HCT116 (cell line): ENCODE measurements at regions not wholly inside any gene's neighbourhood (a gene's known extent, or its start where the extent isn't known, plus 50 kb on each side); places are given as distances from the start of the nearest gene placed in this dataset.

Experiments
- ATAC-seq: fragments of 200-7000 bp; cut with Tn5 transposase; 2 replicates; pipeline ENCODE4 v1.9.1; 2020; ENCODE audit warnings: mild to moderate bottlenecking, moderate library complexity
- BruUV-seq: library from RNA; stranded (reverse); fragments of 400-500 nt; replicated peaks from 2 replicates; lab custom pipeline; 2021; lab: Mats Ljungman, UMichigan
- CTCF ChIA-PET: fragments of 300-600 bp; sonication (Branson Sonifier 250); formaldehyde crosslinking; loops from one replicate; lab custom pipeline; 2021; ENCODE audit warnings: antibody characterized with exemption; lab: Charles Lee
- POLR2A ChIA-PET: fragments of 300-600, 350-600 bp; sonication (Branson Sonifier 250); formaldehyde crosslinking; loops from one replicate; lab custom pipeline; 2021; ENCODE audit warnings: antibody characterized with exemption; lab: Charles Lee
- RAD21 ChIA-PET, 2 experiments: fragments of 300-600 bp; sonication (Branson Sonifier 250); formaldehyde crosslinking; loops; one replicate each; lab custom pipeline; 2023; ENCODE audit warnings: low total read pairs in 2 of 2; ENCODE audit not compliant: uncharacterized antibody in 2 of 2, unreplicated experiment in 2 of 2, low non-redundant PET in 1 of 2; lab: Charles Lee
- DNase-seq: peaks from one replicate; pipeline ENCODE4 v3.0.0-alpha.2; 2010; ENCODE audit warnings: low read depth, low spot score
- H2AFZ ChIP-seq: fragments of 200-600 bp; shearing (Covaris generic), sonication (generic); 2 replicates; pipeline ENCODE4 v1.6.1; 2017; ENCODE audit warnings: low read depth, mixed run types, mixed read lengths, antibody characterized with exemption, low read length; ENCODE audit not compliant: poor library complexity, severe bottlenecking
- H3K27ac ChIP-seq: 2 replicates; pipeline ENCODE4 v1.5.1; 2012; ENCODE audit warnings: low read depth, low read length
- H3K27me3 ChIP-seq: fragments of 200-600 bp; sonication (generic); 2 replicates; pipeline ENCODE4 v1.6.1; 2016; ENCODE audit warnings: mixed run types, low read length, mixed read lengths; ENCODE audit not compliant: insufficient read depth
- H3K36me3 ChIP-seq, 2 experiments: fragments of 200-500 bp in 1 of 2; fragments of 200-600 bp in 1 of 2; sonication (Bioruptor generic) in 1 of 2; sonication (generic) in 1 of 2; 2 replicates each; pipeline versions ENCODE4 v1.5.1 to v1.6.1; 2014 to 2016; ENCODE audit warnings: low read length in 2 of 2, inconsistent platforms in 1 of 2, mixed read lengths in 1 of 2, mixed run types in 1 of 2; ENCODE audit not compliant: insufficient read depth in 2 of 2, control insufficient read depth in 1 of 2
- H3K4me1 ChIP-seq, 2 experiments: fragments of 200-600 bp in 1 of 2; sonication (generic) in 1 of 2; 2 replicates each; pipeline versions ENCODE4 v1.5.1 to v1.6.1; 2012 to 2017; ENCODE audit warnings: low read length in 2 of 2, inconsistent platforms in 1 of 2, mild to moderate bottlenecking in 1 of 2, mixed read lengths in 1 of 2, mixed run types in 1 of 2, moderate library complexity in 1 of 2; ENCODE audit not compliant: insufficient read depth in 2 of 2, control insufficient read depth in 1 of 2
- H3K4me2 ChIP-seq: fragments of 200-600 bp; sonication (generic); 2 replicates; pipeline ENCODE4 v1.6.1; 2017; ENCODE audit warnings: mixed run types, low read length, mixed read lengths
- H3K4me3 ChIP-seq, 2 experiments: fragments of 200-600 bp in 1 of 2; sonication (generic) in 1 of 2; replicated peaks in 1 of 2; 2 replicates each; pipeline ENCODE4 v1.5.1; 2011 to 2016; ENCODE audit warnings: low read length in 2 of 2, control low read depth in 1 of 2, low read depth in 1 of 2, mild to moderate bottlenecking in 1 of 2, mixed read lengths in 1 of 2, mixed run types in 1 of 2
- H3K79me2 ChIP-seq: fragments of 200-600 bp; sonication (generic); 2 replicates; pipeline ENCODE4 v1.6.1; 2017; ENCODE audit warnings: mild to moderate bottlenecking, mixed run types, low read length, moderate library complexity, mixed read lengths; ENCODE audit not compliant: insufficient read depth
- H3K9ac ChIP-seq: fragments of 200-600 bp; sonication (generic); 2 replicates; pipeline ENCODE4 v1.6.1; 2016; ENCODE audit warnings: low read length, mixed read lengths
- H3K9me2 ChIP-seq: fragments of 200-600 bp; sonication (generic), shearing (Covaris generic); 2 replicates; pipeline ENCODE4 v1.6.1; 2017; ENCODE audit warnings: mixed run types, mild to moderate bottlenecking, moderate library complexity; ENCODE audit not compliant: insufficient read depth
- H3K9me3 ChIP-seq, 2 experiments: fragments of 200-500 bp in 1 of 2; fragments of 200-600 bp in 1 of 2; sonication (Bioruptor generic) in 1 of 2; sonication (generic) in 1 of 2; 2 replicates each; pipeline ENCODE4 v1.6.1; 2014 to 2017; ENCODE audit warnings: low read length in 2 of 2, mixed read lengths in 2 of 2, inconsistent platforms in 1 of 2, low read depth in 1 of 2, mild to moderate bottlenecking in 1 of 2, mixed run types in 1 of 2, moderate library complexity in 1 of 2; ENCODE audit not compliant: control insufficient read depth in 1 of 2, insufficient read depth in 1 of 2
- H4K20me1 ChIP-seq: fragments of 200-600 bp; sonication (generic), shearing (Covaris generic); 2 replicates; pipeline ENCODE4 v1.6.1; 2017; ENCODE audit warnings: mixed run types, mild to moderate bottlenecking, moderate library complexity; ENCODE audit not compliant: insufficient read depth
- EZH2 ChIP-seq: fragments of 200-600 bp; sonication (generic); IDR thresholded peaks from 2 replicates; pipeline ENCODE4 v1.6.1; 2017; ENCODE audit warnings: antibody characterized with exemption, mixed run types
- JUND ChIP-seq: IDR thresholded peaks from 2 replicates; pipeline ENCODE4 v1.6.1; 2012
- YY1 ChIP-seq: IDR thresholded peaks from 2 replicates; pipeline ENCODE4 v1.6.1; 2011; ENCODE audit warnings: low read length, low read depth, moderate library complexity, mild to moderate bottlenecking; ENCODE audit not compliant: insufficient replicate concordance; ENCODE audit errors: extremely low read depth
- ZBTB33 ChIP-seq: IDR thresholded peaks from 2 replicates; pipeline ENCODE4 v1.6.1; 2011; ENCODE audit warnings: mild to moderate bottlenecking, low read length, moderate library complexity; ENCODE audit not compliant: insufficient replicate concordance; ENCODE audit errors: extremely low read depth
- ZFX ChIP-seq: fragments of 450-650 bp; IDR thresholded peaks from 2 replicates; pipeline ENCODE4 v1.6.1; 2017
- ZNF274 ChIP-seq: fragments of 200-500 bp; sonication (Bioruptor generic); IDR thresholded peaks from 2 replicates; pipeline ENCODE4 v1.6.1; 2014; ENCODE audit warnings: mild to moderate bottlenecking, low read depth, low read length, inconsistent platforms
- intact Hi-C: fragments of 100-400 bp; cut with micrococcal nuclease; formaldehyde crosslinking; loops from 2 replicates; pipeline ENCODE4 v1.10.0; 2022

GRCh38 chr12:89949457-89950195, 241.0 kb upstream of the ATP2B1 start (continued):
- TF ChIP-seq EZH2: no peak

GRCh38 chr12:89948271-89949175, 239.9 kb upstream of the ATP2B1 start:
- Histone ChIP-seq H3K79me2 (no peaks in the 10 kb centered on the region), H3K4me2 (peak overlapping the region; percentile 13; the same call in 1 of the 2 replicates), H3K9me3 (no peaks in the 10 kb centered on the region), H3K36me3 (no peaks in the 10 kb centered on the region), H2AFZ (peak overlapping the region; percentile 46), H3K4me3 (no peak overlapping the region), H3K27me3 (no peaks in the 10 kb centered on the region), H4K20me1 (no peaks in the 10 kb centered on the region), H3K27ac (no peak overlapping the region), H3K4me1 (peaks cover 0 to 9% of the 10 kb centered on the region in 2 experiments; a peak in 2 of 4 replicates), H3K9ac (no peak overlapping the region), H3K9me2 (no peaks in the 10 kb centered on the region)
- ATAC-seq (no peak), DNase-seq (no peak)
- no TSS peak for BruUV-seq
- TF ChIP-seq JUND (no peak), ZFX (no peak), ZNF274 (no peak), ZBTB33 (no peak), YY1 (no peak)
- intact Hi-C loops: no loop called here
- ChIA-PET POLR2A (no interaction called here), CTCF (no interaction called here), RAD21 (no interaction called here)
